ENCODE measurements at regions not wholly inside any gene's neighbourhood (a gene's known extent, or its start where the extent isn't known, plus 50 kb on each side); places are given as distances from the start of the nearest gene placed in this dataset.

DNA sequence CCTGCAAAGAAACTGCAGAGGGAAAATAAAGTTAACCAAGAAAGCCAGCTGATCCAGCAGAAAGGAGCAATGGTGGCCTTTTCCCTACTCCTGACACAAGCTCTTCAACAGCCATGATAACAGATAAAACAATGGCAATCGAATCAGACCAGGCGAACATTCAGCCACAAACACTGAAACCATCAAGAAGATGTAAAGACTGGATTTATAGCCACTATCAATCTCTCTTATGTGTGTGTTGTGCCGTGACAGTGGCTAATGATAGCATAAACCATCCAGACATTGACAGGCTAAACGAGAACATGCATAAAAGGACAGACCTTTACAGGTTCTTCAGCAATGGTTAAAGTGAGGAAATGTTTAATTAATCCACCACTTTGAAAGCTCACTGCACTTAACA, 78.1 kb upstream of the RAB4A start:
- H3K4me1 ChIP-seq (ENCODE audit: control insufficient read depth, insufficient read depth, low read length), result no peaks in the 10 kb centered on the region
- H3K27me3 ChIP-seq (ENCODE audit: control insufficient read depth, insufficient read depth, low read length), result peaks cover 3% of the 10 kb centered on the region; the same call in 1 of the 2 replicates
- ChIA-PET POLR2A (no interaction called here), CTCF (no interaction called here)
- no TSS peak for BruUV-seq (replicated peaks)
- no peak for TF ChIP-seq SIN3A (IDR thresholded peaks at IDR 0.05; ENCODE audit: borderline replicate concordance, insufficient read depth, low read depth, low read length)
- TF ChIP-seq TCF7L2 (IDR thresholded peaks at IDR 0.05; ENCODE audit: low read depth, low read length), result no peak
- TF ChIP-seq, protein P1, sequence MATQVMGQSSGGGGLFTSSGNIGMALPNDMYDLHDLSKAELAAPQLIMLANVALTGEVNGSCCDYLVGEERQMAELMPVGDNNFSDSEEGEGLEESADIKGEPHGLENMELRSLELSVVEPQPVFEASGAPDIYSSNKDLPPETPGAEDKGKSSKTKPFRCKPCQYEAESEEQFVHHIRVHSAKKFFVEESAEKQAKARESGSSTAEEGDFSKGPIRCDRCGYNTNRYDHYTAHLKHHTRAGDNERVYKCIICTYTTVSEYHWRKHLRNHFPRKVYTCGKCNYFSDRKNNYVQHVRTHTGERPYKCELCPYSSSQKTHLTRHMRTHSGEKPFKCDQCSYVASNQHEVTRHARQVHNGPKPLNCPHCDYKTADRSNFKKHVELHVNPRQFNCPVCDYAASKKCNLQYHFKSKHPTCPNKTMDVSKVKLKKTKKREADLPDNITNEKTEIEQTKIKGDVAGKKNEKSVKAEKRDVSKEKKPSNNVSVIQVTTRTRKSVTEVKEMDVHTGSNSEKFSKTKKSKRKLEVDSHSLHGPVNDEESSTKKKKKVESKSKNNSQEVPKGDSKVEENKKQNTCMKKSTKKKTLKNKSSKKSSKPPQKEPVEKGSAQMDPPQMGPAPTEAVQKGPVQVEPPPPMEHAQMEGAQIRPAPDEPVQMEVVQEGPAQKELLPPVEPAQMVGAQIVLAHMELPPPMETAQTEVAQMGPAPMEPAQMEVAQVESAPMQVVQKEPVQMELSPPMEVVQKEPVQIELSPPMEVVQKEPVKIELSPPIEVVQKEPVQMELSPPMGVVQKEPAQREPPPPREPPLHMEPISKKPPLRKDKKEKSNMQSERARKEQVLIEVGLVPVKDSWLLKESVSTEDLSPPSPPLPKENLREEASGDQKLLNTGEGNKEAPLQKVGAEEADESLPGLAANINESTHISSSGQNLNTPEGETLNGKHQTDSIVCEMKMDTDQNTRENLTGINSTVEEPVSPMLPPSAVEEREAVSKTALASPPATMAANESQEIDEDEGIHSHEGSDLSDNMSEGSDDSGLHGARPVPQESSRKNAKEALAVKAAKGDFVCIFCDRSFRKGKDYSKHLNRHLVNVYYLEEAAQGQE (IDR thresholded peaks at IDR 0.05; ENCODE audit: insufficient read depth in 1 of 2, low read depth in 2 of 2, low read length in 1 of 2), result no peak
- no peak for TF ChIP-seq POLR2AphosphoS5 (IDR thresholded peaks at IDR 0.05; ENCODE audit: low read depth, low read length)
- TF ChIP-seq CTCF (IDR thresholded peaks at IDR 0.05), result no peak
- in situ Hi-C loops (cut with HindIII; ENCODE audit: low pct_unique_long_range_greater_than_20kb, low sequenced_read_pairs) (no loop called here), intact Hi-C loops (cut with micrococcal nuclease; ENCODE audit: unreplicated experiment) (no loop called here)
- no peak for ATAC-seq
- no peak overlapping the region for H3K4me3 ChIP-seq (ENCODE audit: low read depth in 2 of 2, low read length in 2 of 2)
- no peak for DNase-seq (ENCODE audit: low read depth, low spot score)
- H3K36me3 ChIP-seq (ENCODE audit: control insufficient read depth, insufficient read depth, low read length), result no peaks in the 10 kb centered on the region
- no peaks in the 10 kb centered on the region for H3K9me3 ChIP-seq (ENCODE audit: control insufficient read depth, insufficient read depth, low read depth, low read length)
- H3K27ac ChIP-seq (ENCODE audit: low read length), result no peak overlapping the region

- BruUV-seq (replicated peaks), result no TSS peak
- DNase-seq (ENCODE audit: low read depth, low spot score), result no peak
- Histone ChIP-seq H3K9me3 (ENCODE audit: control insufficient read depth, insufficient read depth, low read depth, low read length) (no peaks in the 10 kb centered on the region), H3K36me3 (ENCODE audit: control insufficient read depth, insufficient read depth, low read length) (no peaks in the 10 kb centered on the region), H3K4me1 (ENCODE audit: control insufficient read depth, insufficient read depth, low read length) (no peaks in the 10 kb centered on the region), H3K27me3 (ENCODE audit: control insufficient read depth, insufficient read depth, low read length) (peaks cover 2% of the 10 kb centered on the region; the same call in 1 of the 2 replicates), H3K27ac (ENCODE audit: low read length) (no peak overlapping the region), H3K4me3 (ENCODE audit: low read depth in 2 of 2, low read length in 2 of 2) (no peak overlapping the region)
- ChIA-PET CTCF (no interaction called here), POLR2A (interaction anchor here (0.6 kb wide), 1 partner anchor 12 kb away, joined by 3 read pairs; no protein-coding TSS in a partner anchor)
- TF ChIP-seq TCF7L2 (IDR thresholded peaks at IDR 0.05; ENCODE audit: low read depth, low read length), result no peak
- no peak for TF ChIP-seq POLR2AphosphoS5 (IDR thresholded peaks at IDR 0.05; ENCODE audit: low read depth, low read length)
- TF ChIP-seq CTCF (IDR thresholded peaks at IDR 0.05), result no peak
- no peak for TF ChIP-seq SIN3A (IDR thresholded peaks at IDR 0.05; ENCODE audit: borderline replicate concordance, insufficient read depth, low read depth, low read length)
- TF ChIP-seq, protein P1 (IDR thresholded peaks at IDR 0.05; ENCODE audit: insufficient read depth in 1 of 2, low read depth in 2 of 2, low read length in 1 of 2), result no peak
- ATAC-seq, result no peak
- in situ Hi-C loops (cut with HindIII; ENCODE audit: low pct_unique_long_range_greater_than_20kb, low sequenced_read_pairs) (no loop called here), intact Hi-C loops (cut with micrococcal nuclease; ENCODE audit: unreplicated experiment) (no loop called here)
Observed at GRCh38 chr1:229194096-229194495, 76.8 kb upstream of the RAB4A start.

All from Panc1 (cell line).